GM19455 (cell line): ENCODE measurements at regions not wholly inside any gene's neighbourhood (a gene's known extent, or its start where the extent isn't known, plus 50 kb on each side); places are given as distances from the start of the nearest gene placed in this dataset.
A peak's percentile ranks its signal among the peaks of the same experiment; 100 is the strongest.
"Not testable (repeated sequence)": the region's sequence is repeated elsewhere in the genome, so short reads cannot be mapped to it uniquely, and the experiment has no call there.

Source experiments
- ATAC-seq: cut with Tn5 transposase; IDR thresholded peaks from one replicate; pipeline ENCODE4 v1.9.1; 2021; ENCODE audit not compliant: unreplicated experiment

- no peak for ATAC-seq
These were observed 113.4 kb downstream of the LHX2 start for GRCh38 chr9:124124729-124125650.

GRCh38 chr9:124125651-124125977, 114.0 kb downstream of the LHX2 start:
- ATAC-seq = no peak

- no peak for ATAC-seq
These were observed 115.4 kb downstream of the LHX2 start for GRCh38 chr9:124126648-124127646.

- ATAC-seq = no peak
These were observed 117.1 kb downstream of the LHX2 start for GRCh38 chr9:124128568-124129166.

GRCh38 chr9:124130277-124131075, 118.9 kb downstream of the LHX2 start:
- no peak for ATAC-seq

GRCh38 chr9:124131518-124131917, 120.0 kb downstream of the LHX2 start:
- not testable (repeated sequence) for ATAC-seq

- ATAC-seq = no peak
These were observed 121.1 kb downstream of the LHX2 start for GRCh38 chr9:124132671-124133147.

GRCh38 chr9:124133727-124134126, 122.2 kb downstream of the LHX2 start:
- ATAC-seq = no peak

- ATAC-seq = no peak
These were observed 123.0 kb downstream of the LHX2 start for GRCh38 chr9:124134526-124134925.

- ATAC-seq = no peak
These were observed 121.9 kb upstream of the NEK6 start for GRCh38 chr9:124135813-124136365.

- ATAC-seq = peak; percentile 79
These were observed 120.5 kb upstream of the NEK6 start for GRCh38 chr9:124137009-124137943.

- ATAC-seq = no peak
These were observed 119.8 kb upstream of the NEK6 start for GRCh38 chr9:124137944-124138335.

- ATAC-seq = no peak
These were observed 118.7 kb upstream of the NEK6 start for GRCh38 chr9:124139001-124139400.

GRCh38 chr9:124140941-124141568, 116.7 kb upstream of the NEK6 start:
- no peak for ATAC-seq

- ATAC-seq = not testable (repeated sequence)
These were observed 113.1 kb upstream of the NEK6 start for GRCh38 chr9:124144561-124145123.

- ATAC-seq = no peak
These were observed 111.7 kb upstream of the NEK6 start for GRCh38 chr9:124146031-124146561.

- no peak for ATAC-seq
These were observed 107.8 kb upstream of the NEK6 start for GRCh38 chr9:124149992-124150391.

- ATAC-seq = no peak
These were observed 93.9 kb upstream of the NEK6 start for GRCh38 chr9:124163760-124164255.
